ENCODE measurements at regions not wholly inside any gene's neighbourhood (a gene's known extent, or its start where the extent isn't known, plus 50 kb on each side); places are given as distances from the start of the nearest gene placed in this dataset.
"Not testable (repeated sequence)": the region's sequence is repeated elsewhere in the genome, so short reads cannot be mapped to it uniquely, and the experiment has no call there.

- H3K4me3 ChIP-seq (ENCODE audit: low read length), result no peak overlapping the region
- no peaks in the 10 kb centered on the region for H3K36me3 ChIP-seq (ENCODE audit: control insufficient read depth, insufficient read depth, low read length)
- H3K27me3 Mint-ChIP-seq (ENCODE audit: low read depth in 2 of 2), result peaks cover 4 to 14% of the 10 kb centered on the region in 2 donors
- H3K27ac ChIP-seq (ENCODE audit: low read length), result no peak overlapping the region
- no peaks in the 10 kb centered on the region for H3K27me3 ChIP-seq (ENCODE audit: control insufficient read depth, insufficient read depth, low read length)
- no peak for ATAC-seq
- 75% methylated on average over 3 of the region's 5 CpGs for WGBS (ENCODE audit: insufficient coverage)
- no peaks in the 10 kb centered on the region for H3K4me1 Mint-ChIP-seq
- H3K4me3 Mint-ChIP-seq, result no peak overlapping the region
- no peak overlapping the region for H3K27ac Mint-ChIP-seq
- H3K9me3 ChIP-seq (ENCODE audit: control insufficient read depth, insufficient read depth, low read length), result no peaks in the 10 kb centered on the region
- DNase-seq, result no peak
- TF ChIP-seq, protein P1, sequence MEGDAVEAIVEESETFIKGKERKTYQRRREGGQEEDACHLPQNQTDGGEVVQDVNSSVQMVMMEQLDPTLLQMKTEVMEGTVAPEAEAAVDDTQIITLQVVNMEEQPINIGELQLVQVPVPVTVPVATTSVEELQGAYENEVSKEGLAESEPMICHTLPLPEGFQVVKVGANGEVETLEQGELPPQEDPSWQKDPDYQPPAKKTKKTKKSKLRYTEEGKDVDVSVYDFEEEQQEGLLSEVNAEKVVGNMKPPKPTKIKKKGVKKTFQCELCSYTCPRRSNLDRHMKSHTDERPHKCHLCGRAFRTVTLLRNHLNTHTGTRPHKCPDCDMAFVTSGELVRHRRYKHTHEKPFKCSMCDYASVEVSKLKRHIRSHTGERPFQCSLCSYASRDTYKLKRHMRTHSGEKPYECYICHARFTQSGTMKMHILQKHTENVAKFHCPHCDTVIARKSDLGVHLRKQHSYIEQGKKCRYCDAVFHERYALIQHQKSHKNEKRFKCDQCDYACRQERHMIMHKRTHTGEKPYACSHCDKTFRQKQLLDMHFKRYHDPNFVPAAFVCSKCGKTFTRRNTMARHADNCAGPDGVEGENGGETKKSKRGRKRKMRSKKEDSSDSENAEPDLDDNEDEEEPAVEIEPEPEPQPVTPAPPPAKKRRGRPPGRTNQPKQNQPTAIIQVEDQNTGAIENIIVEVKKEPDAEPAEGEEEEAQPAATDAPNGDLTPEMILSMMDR (IDR thresholded peaks at IDR 0.05), result no peak
- intact Hi-C loops (cut with micrococcal nuclease), result no loop called here
- no peaks in the 10 kb centered on the region for H3K4me1 ChIP-seq (ENCODE audit: control insufficient read depth, insufficient read depth, low read length)
- no peaks in the 10 kb centered on the region for H3K36me3 Mint-ChIP-seq
- H3K9me3 Mint-ChIP-seq, result no peaks in the 10 kb centered on the region
These were observed 76.4 kb downstream of the GLUL start for GRCh38 chr1:182315167-182315556.

DNA sequence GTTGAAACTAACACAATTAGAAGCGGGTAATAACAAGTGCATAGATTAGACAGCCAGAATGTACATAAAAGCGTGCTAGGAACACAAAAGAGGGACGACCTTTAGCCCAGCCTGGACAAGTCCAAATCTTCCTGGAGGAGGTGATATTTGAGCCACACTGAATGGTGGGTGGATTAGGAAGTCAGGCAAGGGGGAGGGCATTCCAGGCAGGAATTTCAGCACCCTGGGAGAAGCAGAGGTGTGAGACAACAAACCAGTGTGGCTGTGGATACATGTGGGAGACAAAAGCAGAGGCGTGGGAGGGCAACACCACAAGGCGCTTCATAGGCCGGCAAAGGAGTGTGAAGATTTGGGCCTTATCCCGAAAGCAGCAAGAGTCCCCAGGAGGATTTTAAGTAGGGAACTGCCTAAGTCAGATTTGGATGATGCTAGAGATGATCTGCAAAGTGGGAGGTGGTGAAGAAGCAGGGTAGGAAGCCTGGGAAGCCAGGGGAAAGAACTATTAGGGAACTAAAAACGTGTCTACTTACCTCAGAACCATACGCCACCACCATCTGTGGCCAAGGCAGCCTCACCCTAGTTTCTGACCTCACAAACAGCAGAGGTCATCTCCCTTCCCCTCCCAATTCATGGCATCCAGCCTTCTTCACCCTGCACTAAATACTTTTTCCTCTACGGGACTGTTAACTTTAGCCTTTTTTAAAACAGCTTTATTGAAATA, 81.8 kb downstream of the GLUL start:
- ATAC-seq (no peak), DNase-seq (no peak)
- TF ChIP-seq, protein P1 (IDR thresholded peaks at IDR 0.05), result no peak
- H3K9me3 ChIP-seq (ENCODE audit: control insufficient read depth, insufficient read depth, low read length), result no peaks in the 10 kb centered on the region
- intact Hi-C loops (cut with micrococcal nuclease), result no loop called here
- no peak overlapping the region for H3K27ac ChIP-seq (ENCODE audit: low read length)
- H3K4me3 ChIP-seq (ENCODE audit: low read length), result no peak overlapping the region
- no peaks in the 10 kb centered on the region for H3K9me3 Mint-ChIP-seq
- no peaks in the 10 kb centered on the region for H3K36me3 ChIP-seq (ENCODE audit: control insufficient read depth, insufficient read depth, low read length)
- H3K4me1 Mint-ChIP-seq, result no peaks in the 10 kb centered on the region
- no peaks in the 10 kb centered on the region for H3K27me3 ChIP-seq (ENCODE audit: control insufficient read depth, insufficient read depth, low read length)
- H3K27me3 Mint-ChIP-seq (ENCODE audit: low read depth in 2 of 2), result peaks cover 4 to 14% of the 10 kb centered on the region in 2 donors
- no peak overlapping the region for H3K27ac Mint-ChIP-seq
- H3K4me3 Mint-ChIP-seq, result no peak overlapping the region
- WGBS (ENCODE audit: insufficient coverage), result 85% methylated on average over 10 of the region's 10 CpGs
- no peaks in the 10 kb centered on the region for H3K36me3 Mint-ChIP-seq
- no peaks in the 10 kb centered on the region for H3K4me1 ChIP-seq (ENCODE audit: control insufficient read depth, insufficient read depth, low read length)

DNA sequence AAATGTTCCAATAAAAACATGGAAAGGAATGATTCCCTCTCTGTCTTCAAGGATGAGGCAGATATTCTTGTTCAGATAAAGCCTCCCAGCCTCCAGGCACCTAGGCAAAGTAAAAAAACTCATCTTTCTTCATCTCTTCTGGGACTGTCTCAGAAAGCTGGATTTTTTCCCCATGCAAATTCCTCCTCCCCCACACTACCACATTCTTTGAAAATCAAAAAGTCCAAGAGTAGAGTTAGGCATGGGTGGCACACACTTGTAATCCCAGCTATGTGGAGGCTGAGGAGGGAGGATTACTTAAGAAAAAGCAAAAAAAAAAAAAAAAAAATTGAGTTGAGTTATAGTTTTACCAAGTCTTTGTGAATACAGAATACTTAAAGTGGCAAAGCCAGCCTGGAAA, 82.8 kb downstream of the GLUL start:
- H3K36me3 ChIP-seq (ENCODE audit: control insufficient read depth, insufficient read depth, low read length), result no peaks in the 10 kb centered on the region
- no peaks in the 10 kb centered on the region for H3K27me3 ChIP-seq (ENCODE audit: control insufficient read depth, insufficient read depth, low read length)
- H3K4me1 ChIP-seq (ENCODE audit: control insufficient read depth, insufficient read depth, low read length), result no peaks in the 10 kb centered on the region
- no peak for ATAC-seq
- H3K36me3 Mint-ChIP-seq, result no peaks in the 10 kb centered on the region
- no peaks in the 10 kb centered on the region for H3K4me1 Mint-ChIP-seq
- no peak overlapping the region for H3K27ac ChIP-seq (ENCODE audit: low read length)
- DNase-seq, result no peak
- intact Hi-C loops (cut with micrococcal nuclease), result no loop called here
- no peak overlapping the region for H3K27ac Mint-ChIP-seq
- H3K27me3 Mint-ChIP-seq (ENCODE audit: low read depth in 2 of 2), result peaks cover 4 to 14% of the 10 kb centered on the region in 2 donors
- no peak overlapping the region for H3K4me3 Mint-ChIP-seq
- H3K9me3 Mint-ChIP-seq, result no peaks in the 10 kb centered on the region
- H3K9me3 ChIP-seq (ENCODE audit: control insufficient read depth, insufficient read depth, low read length), result no peaks in the 10 kb centered on the region
- H3K4me3 ChIP-seq (ENCODE audit: low read length), result no peak overlapping the region
- TF ChIP-seq, protein P1 (IDR thresholded peaks at IDR 0.05), result no peak

GRCh38 chr1:182307486-182307885, 84.1 kb downstream of the GLUL start:
- H3K27me3 Mint-ChIP-seq (ENCODE audit: low read depth in 2 of 2); H3K4me3 Mint-ChIP-seq; H3K4me1 Mint-ChIP-seq; H3K27me3 ChIP-seq (ENCODE audit: control insufficient read depth, insufficient read depth, low read length); H3K36me3 ChIP-seq (ENCODE audit: control insufficient read depth, insufficient read depth, low read length); H3K9me3 ChIP-seq (ENCODE audit: control insufficient read depth, insufficient read depth, low read length); ATAC-seq; H3K27ac Mint-ChIP-seq; H3K4me1 ChIP-seq (ENCODE audit: control insufficient read depth, insufficient read depth, low read length); H3K9me3 Mint-ChIP-seq; H3K36me3 Mint-ChIP-seq; intact Hi-C loops (cut with micrococcal nuclease); H3K27ac ChIP-seq (ENCODE audit: low read length); DNase-seq; H3K4me3 ChIP-seq (ENCODE audit: low read length): not testable (repeated sequence)
- 96% methylated on average over 8 of the region's 8 CpGs for WGBS (ENCODE audit: insufficient coverage)
